Left lung (tissue), 4 donors: ENCODE measurements at regions not wholly inside any gene's neighbourhood (a gene's known extent, or its start where the extent isn't known, plus 50 kb on each side); places are given as distances from the start of the nearest gene placed in this dataset.

Experiments
- ATAC-seq: fragments of 200-7000 bp; cut with Tn5 transposase; one replicate; pipeline ENCODE4 v1.9.1; 2020; ENCODE audit warnings: moderate library complexity
- DNase-seq, 4 donors: peaks; one replicate each; pipeline ENCODE4 v3.0.0-alpha.2; 2013 to 2020
- H3K27ac ChIP-seq, 2 donors: fragments of 200-600 bp; sonication (generic) in 1 of 2; one replicate each; pipeline versions ENCODE4 v1.5.0 to v1.8.0; 2020 to 2021
- H3K27me3 ChIP-seq, 2 donors: fragments of 200-600 bp; sonication (generic) in 1 of 2; one replicate each; pipeline versions ENCODE4 v1.5.0 to v1.8.0; 2020 to 2021
- H3K36me3 ChIP-seq, 2 donors: fragments of 200-600 bp; sonication (generic) in 1 of 2; one replicate each; pipeline versions ENCODE4 v1.5.0 to v1.8.0; 2020 to 2021
- H3K4me1 ChIP-seq, 2 donors: fragments of 200-600 bp; one replicate each; pipeline ENCODE4 v1.8.0; 2021
- H3K4me3 ChIP-seq, 2 donors: fragments of 200-600 bp; sonication (generic) in 1 of 2; one replicate each; pipeline versions ENCODE4 v1.5.0 to v1.8.0; 2020 to 2021; ENCODE audit warnings: mild to moderate bottlenecking in 1 of 2
- H3K9me3 ChIP-seq, 2 donors: fragments of 200-600 bp; sonication (generic) in 1 of 2; one replicate each; pipeline versions ENCODE4 v1.5.0 to v1.8.0; 2020 to 2021
- intact Hi-C, 2 donors: fragments of 100-400 bp; cut with DNase I; formaldehyde crosslinking; loops; one replicate each; pipeline versions ENCODE4 v1.11.2 to v1.14.2; 2022
- TF ChIP-seq, protein P1 (sequence below), 2 donors: fragments of 200-600 bp; sonication (generic) in 1 of 2; IDR thresholded peaks; one replicate each; pipeline versions ENCODE4 v1.5.0 to v1.8.0; 2021; ENCODE audit warnings: antibody characterized with exemption in 2 of 2
- donor health status: DM: no; HTN: yes; CAD: no.
- donor health status: DM: no; HTN: no; CAD: no.

DNA sequence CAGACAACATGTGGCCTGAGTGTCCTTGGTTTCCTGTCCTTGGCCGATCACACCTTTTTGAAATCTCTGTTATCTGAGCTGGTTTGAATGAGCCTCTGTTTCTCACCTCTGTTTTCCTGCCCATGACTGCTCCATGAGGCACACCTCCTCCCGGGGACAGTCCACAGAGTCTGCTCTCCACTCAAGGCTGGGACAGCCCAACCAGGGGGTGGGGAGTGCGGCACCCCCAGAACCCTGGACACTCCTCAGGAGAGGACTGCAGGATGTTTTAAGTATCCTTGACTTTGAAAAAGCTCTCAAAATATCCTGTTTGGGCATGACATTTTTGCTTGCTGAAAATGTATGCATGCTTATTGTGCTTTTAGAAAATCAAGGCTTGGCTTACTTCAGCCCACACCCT lies 333.0 kb upstream of the N4BP1 start:
- no peaks in the 10 kb centered on the region for H3K36me3 ChIP-seq
- no peaks in the 10 kb centered on the region for H3K9me3 ChIP-seq
- TF ChIP-seq, protein P1, sequence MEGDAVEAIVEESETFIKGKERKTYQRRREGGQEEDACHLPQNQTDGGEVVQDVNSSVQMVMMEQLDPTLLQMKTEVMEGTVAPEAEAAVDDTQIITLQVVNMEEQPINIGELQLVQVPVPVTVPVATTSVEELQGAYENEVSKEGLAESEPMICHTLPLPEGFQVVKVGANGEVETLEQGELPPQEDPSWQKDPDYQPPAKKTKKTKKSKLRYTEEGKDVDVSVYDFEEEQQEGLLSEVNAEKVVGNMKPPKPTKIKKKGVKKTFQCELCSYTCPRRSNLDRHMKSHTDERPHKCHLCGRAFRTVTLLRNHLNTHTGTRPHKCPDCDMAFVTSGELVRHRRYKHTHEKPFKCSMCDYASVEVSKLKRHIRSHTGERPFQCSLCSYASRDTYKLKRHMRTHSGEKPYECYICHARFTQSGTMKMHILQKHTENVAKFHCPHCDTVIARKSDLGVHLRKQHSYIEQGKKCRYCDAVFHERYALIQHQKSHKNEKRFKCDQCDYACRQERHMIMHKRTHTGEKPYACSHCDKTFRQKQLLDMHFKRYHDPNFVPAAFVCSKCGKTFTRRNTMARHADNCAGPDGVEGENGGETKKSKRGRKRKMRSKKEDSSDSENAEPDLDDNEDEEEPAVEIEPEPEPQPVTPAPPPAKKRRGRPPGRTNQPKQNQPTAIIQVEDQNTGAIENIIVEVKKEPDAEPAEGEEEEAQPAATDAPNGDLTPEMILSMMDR (IDR thresholded peaks at IDR 0.05): no peak
- ATAC-seq: no peak
- no peak overlapping the region for H3K4me3 ChIP-seq
- no peak overlapping the region for H3K27ac ChIP-seq
- intact Hi-C loops: no loop called here
- no peaks in the 10 kb centered on the region for H3K27me3 ChIP-seq
- no peaks in the 10 kb centered on the region for H3K4me1 ChIP-seq
- DNase-seq: no peak

DNA sequence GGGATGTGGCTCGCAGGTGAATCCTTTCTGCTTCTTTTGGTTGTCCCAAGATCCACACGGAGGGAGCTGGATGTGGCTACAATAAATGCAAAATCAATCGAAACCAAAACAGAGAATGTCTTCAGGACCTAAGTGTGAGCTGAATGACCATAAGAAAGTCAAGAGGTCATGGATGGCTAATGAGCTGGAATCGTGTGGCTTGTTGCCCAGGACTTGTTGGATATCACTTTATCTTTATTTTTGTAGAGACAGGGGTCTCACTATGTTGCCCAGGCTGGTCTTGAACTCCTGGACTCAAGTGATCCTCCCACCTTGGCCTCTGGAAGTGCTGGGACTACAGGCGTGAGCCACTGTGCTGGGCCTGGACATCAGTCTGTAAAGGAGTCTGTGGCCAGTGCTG lies 326.8 kb upstream of the N4BP1 start:
- TF ChIP-seq, protein P1 (IDR thresholded peaks at IDR 0.05): no peak
- H3K36me3 ChIP-seq: no peaks in the 10 kb centered on the region
- no peaks in the 10 kb centered on the region for H3K27me3 ChIP-seq
- H3K9me3 ChIP-seq: no peaks in the 10 kb centered on the region
- intact Hi-C loops: no loop called here
- no peak overlapping the region for H3K27ac ChIP-seq
- no peak for ATAC-seq
- DNase-seq: no peak
- no peak overlapping the region for H3K4me3 ChIP-seq
- H3K4me1 ChIP-seq: no peaks in the 10 kb centered on the region

DNA sequence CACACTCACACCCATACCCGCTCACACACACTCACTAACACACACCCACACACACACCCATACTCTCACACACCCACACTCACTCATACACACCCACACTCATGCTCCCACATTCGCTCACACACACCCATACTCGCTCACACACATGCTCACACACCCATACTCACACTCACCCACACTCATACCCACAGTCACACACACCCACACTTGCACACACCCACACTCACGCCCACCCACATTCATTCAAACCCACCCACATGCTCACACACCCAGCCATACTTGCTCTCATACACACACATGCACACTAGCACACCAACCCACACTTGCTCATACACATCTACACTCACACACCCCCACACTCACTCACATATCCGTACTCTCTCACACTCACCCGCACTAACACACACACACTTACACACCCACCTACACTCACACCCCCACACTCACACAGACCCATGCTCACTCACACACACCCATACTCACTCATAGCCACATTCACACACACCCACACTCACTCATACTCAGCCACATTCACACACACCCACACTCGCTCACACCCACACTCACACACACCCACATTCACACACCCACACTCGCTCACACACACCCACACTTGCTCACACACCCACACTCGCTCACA lies 322.4 kb upstream of the N4BP1 start:
- DNase-seq (no peak), ATAC-seq (no peak)
- H3K27ac ChIP-seq: no peak overlapping the region
- H3K4me1 ChIP-seq: no peaks in the 10 kb centered on the region
- no peaks in the 10 kb centered on the region for H3K27me3 ChIP-seq
- intact Hi-C loops: no loop called here
- H3K36me3 ChIP-seq: no peaks in the 10 kb centered on the region
- TF ChIP-seq, protein P1 (IDR thresholded peaks at IDR 0.05): no peak
- H3K4me3 ChIP-seq: no peak overlapping the region
- H3K9me3 ChIP-seq: no peaks in the 10 kb centered on the region

DNA sequence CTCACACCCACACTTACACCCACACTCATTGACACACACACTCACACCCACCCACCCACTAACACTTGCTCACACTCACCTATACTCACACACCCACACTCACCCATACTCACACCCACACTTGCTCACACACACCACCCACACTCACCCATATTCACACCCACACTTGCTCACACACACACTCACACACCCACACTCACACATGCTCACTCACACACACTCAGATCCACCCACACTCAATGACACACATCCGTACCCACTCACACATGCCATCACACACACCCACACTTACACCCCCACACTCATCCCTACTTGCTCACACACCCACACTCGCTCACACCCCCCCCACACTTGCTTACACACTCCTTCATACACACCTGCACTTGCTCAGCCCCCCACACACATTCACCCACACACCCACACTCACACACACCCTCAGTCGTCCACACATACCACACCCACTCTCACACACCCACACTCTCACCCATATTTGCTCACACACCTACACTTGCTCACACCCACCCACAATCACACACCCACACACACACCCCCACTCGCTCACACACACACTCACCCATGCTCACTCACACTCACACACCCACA lies 321.1 kb upstream of the N4BP1 start:
- H3K4me3 ChIP-seq: no peak overlapping the region
- TF ChIP-seq, protein P1 (IDR thresholded peaks at IDR 0.05): no peak
- DNase-seq (no peak), ATAC-seq (no peak)
- H3K9me3 ChIP-seq: peaks cover 0 to 9% of the 10 kb centered on the region in 2 donors
- H3K27ac ChIP-seq: no peak overlapping the region
- intact Hi-C loops: no loop called here
- no peaks in the 10 kb centered on the region for H3K36me3 ChIP-seq
- H3K27me3 ChIP-seq: no peaks in the 10 kb centered on the region
- H3K4me1 ChIP-seq: no peaks in the 10 kb centered on the region

DNA sequence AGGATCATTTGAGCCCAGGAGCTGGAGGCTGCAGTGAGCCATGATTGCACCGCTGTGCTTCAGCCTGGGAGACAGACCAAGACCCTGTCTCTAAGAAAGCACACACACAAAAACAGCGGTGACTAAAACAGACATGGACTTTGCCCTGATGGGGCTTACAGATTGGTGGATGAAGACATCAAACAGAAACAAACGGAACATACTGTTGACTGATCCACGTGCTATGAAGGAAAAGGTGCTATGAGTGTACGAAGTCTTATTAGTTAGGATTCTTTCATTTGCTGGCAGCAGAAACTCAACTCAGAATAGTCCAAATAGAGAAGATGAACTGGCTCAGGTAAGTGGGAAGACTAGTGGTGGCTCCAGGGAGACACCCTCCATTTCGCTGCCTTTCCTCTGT lies 309.8 kb upstream of the N4BP1 start:
- Histone ChIP-seq H3K27me3 (no peaks in the 10 kb centered on the region), H3K4me3 (no peak overlapping the region), H3K36me3 (no peaks in the 10 kb centered on the region), H3K27ac (no peak overlapping the region), H3K4me1 (no peaks in the 10 kb centered on the region), H3K9me3 (no peaks in the 10 kb centered on the region)
- TF ChIP-seq, protein P1 (IDR thresholded peaks at IDR 0.05): no peak
- DNase-seq: no peak
- ATAC-seq: no peak
- intact Hi-C loops: no loop called here
